Sigmoid colon (tissue), 6 donors: ENCODE measurements at regions not wholly inside any gene's neighbourhood (a gene's known extent, or its start where the extent isn't known, plus 50 kb on each side); places are given as distances from the start of the nearest gene placed in this dataset.

ENCODE experiments used
- DNase-seq: peaks from one replicate; pipeline ENCODE4 v3.0.0-alpha.2; 2019
- H3K27ac ChIP-seq, 4 donors: fragments of 200-600 bp; sonication (generic); one replicate each; pipeline ENCODE4 v1.5.1; 2016 to 2019; ENCODE audit warnings: mild to moderate bottlenecking in 1 of 4
- H3K27me3 ChIP-seq, 3 donors: fragments of 200-600 bp; sonication (generic); one replicate each; pipeline ENCODE4 v1.5.1; 2019; ENCODE audit warnings: mild to moderate bottlenecking in 1 of 3
- H3K36me3 ChIP-seq, 4 donors: fragments of 200-600 bp; sonication (generic); one replicate each; pipeline ENCODE4 v1.5.1; 2016 to 2019
- H3K4me1 ChIP-seq, 4 donors: fragments of 200-600 bp; sonication (generic); one replicate each; pipeline ENCODE4 v1.5.1; 2017 to 2019
- H3K4me3 ChIP-seq, 4 donors: fragments of 200-600 bp; sonication (generic); one replicate each; pipeline ENCODE4 v1.5.1; 2017 to 2019; ENCODE audit warnings: mild to moderate bottlenecking in 2 of 4, moderate library complexity in 1 of 4
- H3K9me3 ChIP-seq, 4 donors: fragments of 200-600 bp in 3 of 4; sonication (generic) in 3 of 4; one replicate each; pipeline versions ENCODE4 v1.5.1 to v1.6.1; 2013 to 2019
- EP300 ChIP-seq, 4 donors: sonication (generic); formaldehyde crosslinking; IDR thresholded peaks; one replicate each; pipeline ENCODE4 v1.6.1; 2017; ENCODE audit warnings: antibody characterized with exemption in 4 of 4
- POLR2A ChIP-seq, 2 donors: fragments of 450-650 bp; IDR thresholded peaks; one replicate each; pipeline ENCODE4 v1.6.1; 2016; ENCODE audit warnings: antibody characterized with exemption in 2 of 2, mild to moderate bottlenecking in 2 of 2, moderate library complexity in 2 of 2
- POLR2AphosphoS5 ChIP-seq, 4 donors: sonication (generic); formaldehyde crosslinking; IDR thresholded peaks; one replicate each; pipeline ENCODE4 v1.6.1; 2017; ENCODE audit warnings: antibody characterized with exemption in 4 of 4
- WGBS, 2 donors: extraction: QIAGEN DNeasy Blood & Tissue Kit; methylation state at CpG; one replicate each; pipeline ENCODE4 v1.1.7; 2013; 5-methylcytosine and 5-hydroxymethylcytosine counted together
- intact Hi-C: fragments of 100-400 bp; cut with DNase I; formaldehyde crosslinking; loops from one replicate; pipeline ENCODE4 v1.15.1; 2023
- TF ChIP-seq, protein P1 (sequence below), 4 experiments: fragments of 450-650 bp in 3 of 4; fragments of 200-600 bp in 1 of 4; IDR thresholded peaks; one replicate each; pipeline ENCODE4 v1.5.1; 2016 to 2019; ENCODE audit warnings: antibody characterized with exemption in 4 of 4, mild to moderate bottlenecking in 3 of 4, moderate library complexity in 2 of 4
- donor health status: healthy with polysubstance abuse.
- donor health status: healthy.

- H3K36me3 ChIP-seq = no peaks in the 10 kb centered on the region
- no peaks in the 10 kb centered on the region for H3K9me3 ChIP-seq
- no peak overlapping the region for H3K4me3 ChIP-seq
- 68 to 88% methylated on average over 2 of the region's 2 CpGs for WGBS, 2 donors
- H3K27me3 ChIP-seq = no peaks in the 10 kb centered on the region
- no peak overlapping the region for H3K27ac ChIP-seq
- H3K4me1 ChIP-seq = peaks cover 0 to 8% (median 2%) of the 10 kb centered on the region in 4 donors
- DNase-seq = peak; percentile 24
- intact Hi-C loops = no loop called here
- TF ChIP-seq POLR2A (IDR thresholded peaks at IDR 0.05) (no peak), POLR2AphosphoS5 (IDR thresholded peaks at IDR 0.05) (no peak)
These were observed 55.7 kb upstream of the ABCC4 start for GRCh38 chr13:95356916-95357315.

DNA sequence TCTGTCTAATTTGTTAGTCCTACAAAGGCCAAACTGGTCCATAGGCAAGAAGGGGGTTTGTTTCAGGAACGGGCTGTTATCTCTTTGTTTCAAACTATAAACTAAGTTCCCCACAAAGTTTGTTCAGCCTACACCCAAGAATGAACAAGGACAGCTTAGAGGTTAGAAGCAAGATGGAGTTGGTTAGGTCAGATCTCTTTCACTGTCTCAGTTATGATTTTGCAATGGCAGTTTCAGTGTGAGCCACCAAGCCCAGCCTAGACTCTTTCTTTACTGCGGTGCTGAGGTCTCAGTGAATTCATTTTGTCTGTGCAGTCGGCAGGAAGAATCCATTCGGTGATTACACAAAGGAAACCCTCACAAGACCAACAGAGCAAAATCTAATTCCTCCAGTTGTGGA lies 56.6 kb upstream of the ABCC4 start:
- Histone ChIP-seq H3K27ac (no peak overlapping the region), H3K27me3 (no peaks in the 10 kb centered on the region), H3K9me3 (no peaks in the 10 kb centered on the region), H3K36me3 (no peaks in the 10 kb centered on the region), H3K4me3 (no peak overlapping the region), H3K4me1 (peaks cover 0 to 8% (median 2%) of the 10 kb centered on the region in 4 donors)
- intact Hi-C loops = no loop called here
- DNase-seq = no peak
- TF ChIP-seq, protein P1, sequence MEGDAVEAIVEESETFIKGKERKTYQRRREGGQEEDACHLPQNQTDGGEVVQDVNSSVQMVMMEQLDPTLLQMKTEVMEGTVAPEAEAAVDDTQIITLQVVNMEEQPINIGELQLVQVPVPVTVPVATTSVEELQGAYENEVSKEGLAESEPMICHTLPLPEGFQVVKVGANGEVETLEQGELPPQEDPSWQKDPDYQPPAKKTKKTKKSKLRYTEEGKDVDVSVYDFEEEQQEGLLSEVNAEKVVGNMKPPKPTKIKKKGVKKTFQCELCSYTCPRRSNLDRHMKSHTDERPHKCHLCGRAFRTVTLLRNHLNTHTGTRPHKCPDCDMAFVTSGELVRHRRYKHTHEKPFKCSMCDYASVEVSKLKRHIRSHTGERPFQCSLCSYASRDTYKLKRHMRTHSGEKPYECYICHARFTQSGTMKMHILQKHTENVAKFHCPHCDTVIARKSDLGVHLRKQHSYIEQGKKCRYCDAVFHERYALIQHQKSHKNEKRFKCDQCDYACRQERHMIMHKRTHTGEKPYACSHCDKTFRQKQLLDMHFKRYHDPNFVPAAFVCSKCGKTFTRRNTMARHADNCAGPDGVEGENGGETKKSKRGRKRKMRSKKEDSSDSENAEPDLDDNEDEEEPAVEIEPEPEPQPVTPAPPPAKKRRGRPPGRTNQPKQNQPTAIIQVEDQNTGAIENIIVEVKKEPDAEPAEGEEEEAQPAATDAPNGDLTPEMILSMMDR (IDR thresholded peaks at IDR 0.05) = no peak
- no peak for TF ChIP-seq EP300 (IDR thresholded peaks at IDR 0.05)
- TF ChIP-seq POLR2AphosphoS5 (IDR thresholded peaks at IDR 0.05) = no peak
- no peak for TF ChIP-seq POLR2A (IDR thresholded peaks at IDR 0.05)
- WGBS, 2 donors = 82 to 84% methylated on average over 4 of the region's 4 CpGs

DNA sequence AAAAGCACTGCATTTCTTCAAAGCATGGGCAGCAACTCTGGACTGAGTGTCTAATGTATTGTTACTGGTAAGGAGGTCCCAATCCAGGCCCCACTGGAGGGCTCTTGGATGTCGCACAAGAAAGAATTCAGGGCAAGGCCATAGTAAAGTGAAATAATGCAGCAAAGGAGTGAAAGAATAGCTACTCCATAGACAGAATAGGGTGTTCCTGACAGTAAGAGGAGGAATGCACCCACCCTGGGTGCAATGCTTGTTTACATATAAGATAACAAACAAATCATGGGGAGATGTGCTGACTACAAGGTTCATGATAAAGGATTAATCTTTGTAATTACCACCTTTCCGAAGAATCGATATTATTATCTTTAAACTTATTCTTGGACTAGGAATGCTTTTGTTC lies 58.8 kb upstream of the ABCC4 start:
- 87 to 89% methylated on average over 3 of the region's 3 CpGs for WGBS, 2 donors
- no peaks in the 10 kb centered on the region for H3K27me3 ChIP-seq
- no peaks in the 10 kb centered on the region for H3K9me3 ChIP-seq
- TF ChIP-seq, protein P1 (IDR thresholded peaks at IDR 0.05) = no peak
- TF ChIP-seq POLR2AphosphoS5 (IDR thresholded peaks at IDR 0.05) (no peak), POLR2A (IDR thresholded peaks at IDR 0.05) (no peak), EP300 (IDR thresholded peaks at IDR 0.05) (no peak)
- DNase-seq = peak; percentile 9
- intact Hi-C loops = no loop called here
- no peak overlapping the region for H3K4me3 ChIP-seq
- H3K27ac ChIP-seq = no peak overlapping the region
- no peaks in the 10 kb centered on the region for H3K36me3 ChIP-seq
- peaks cover 0 to 3% (median under 1%) of the 10 kb centered on the region in 4 donors for H3K4me1 ChIP-seq

- peak; percentile 0 for DNase-seq
- intact Hi-C loops = no loop called here
- Histone ChIP-seq H3K4me3 (no peak overlapping the region), H3K27ac (no peak overlapping the region), H3K36me3 (no peaks in the 10 kb centered on the region), H3K4me1 (no peaks in the 10 kb centered on the region), H3K9me3 (no peaks in the 10 kb centered on the region), H3K27me3 (no peaks in the 10 kb centered on the region)
- 88 to 90% methylated on average over 9 of the region's 9 CpGs for WGBS, 2 donors
- no peak for TF ChIP-seq EP300 (IDR thresholded peaks at IDR 0.05)
- TF ChIP-seq POLR2A (IDR thresholded peaks at IDR 0.05) = no peak
These were observed 59.3 kb upstream of the ABCC4 start for GRCh38 chr13:95360464-95361097.

- no peak overlapping the region for H3K4me3 ChIP-seq
- WGBS, 2 donors = 53 to 64% methylated on average over 3 of the region's 3 CpGs
- intact Hi-C loops = no loop called here
- H3K27me3 ChIP-seq = no peaks in the 10 kb centered on the region
- peak; percentile 9 for DNase-seq
- H3K4me1 ChIP-seq = no peaks in the 10 kb centered on the region
- H3K9me3 ChIP-seq = no peaks in the 10 kb centered on the region
- H3K36me3 ChIP-seq = no peaks in the 10 kb centered on the region
- TF ChIP-seq, protein P1 (IDR thresholded peaks at IDR 0.05) = no peak
- TF ChIP-seq EP300 (IDR thresholded peaks at IDR 0.05) (no peak), POLR2A (IDR thresholded peaks at IDR 0.05) (no peak), POLR2AphosphoS5 (IDR thresholded peaks at IDR 0.05) (no peak)
- H3K27ac ChIP-seq = no peak overlapping the region
These were observed 60.4 kb upstream of the ABCC4 start for GRCh38 chr13:95361686-95362085.

GRCh38 chr13:95362666-95363065 lies 61.4 kb upstream of the ABCC4 start:
- TF ChIP-seq, protein P1 (IDR thresholded peaks at IDR 0.05) = no peak
- no peak for TF ChIP-seq POLR2AphosphoS5 (IDR thresholded peaks at IDR 0.05)
- intact Hi-C loops = no loop called here
- no peak overlapping the region for H3K4me3 ChIP-seq
- no peaks in the 10 kb centered on the region for H3K9me3 ChIP-seq
- no peaks in the 10 kb centered on the region for H3K27me3 ChIP-seq
- H3K4me1 ChIP-seq = no peaks in the 10 kb centered on the region
- no peaks in the 10 kb centered on the region for H3K36me3 ChIP-seq
- no peak overlapping the region for H3K27ac ChIP-seq
- DNase-seq = peak; percentile 33
- WGBS, 2 donors = 67 to 74% methylated on average over 5 of the region's 5 CpGs
